ENCODE measurements at regions not wholly inside any gene's neighbourhood (a gene's known extent, or its start where the extent isn't known, plus 50 kb on each side); places are given as distances from the start of the nearest gene placed in this dataset.

DNA sequence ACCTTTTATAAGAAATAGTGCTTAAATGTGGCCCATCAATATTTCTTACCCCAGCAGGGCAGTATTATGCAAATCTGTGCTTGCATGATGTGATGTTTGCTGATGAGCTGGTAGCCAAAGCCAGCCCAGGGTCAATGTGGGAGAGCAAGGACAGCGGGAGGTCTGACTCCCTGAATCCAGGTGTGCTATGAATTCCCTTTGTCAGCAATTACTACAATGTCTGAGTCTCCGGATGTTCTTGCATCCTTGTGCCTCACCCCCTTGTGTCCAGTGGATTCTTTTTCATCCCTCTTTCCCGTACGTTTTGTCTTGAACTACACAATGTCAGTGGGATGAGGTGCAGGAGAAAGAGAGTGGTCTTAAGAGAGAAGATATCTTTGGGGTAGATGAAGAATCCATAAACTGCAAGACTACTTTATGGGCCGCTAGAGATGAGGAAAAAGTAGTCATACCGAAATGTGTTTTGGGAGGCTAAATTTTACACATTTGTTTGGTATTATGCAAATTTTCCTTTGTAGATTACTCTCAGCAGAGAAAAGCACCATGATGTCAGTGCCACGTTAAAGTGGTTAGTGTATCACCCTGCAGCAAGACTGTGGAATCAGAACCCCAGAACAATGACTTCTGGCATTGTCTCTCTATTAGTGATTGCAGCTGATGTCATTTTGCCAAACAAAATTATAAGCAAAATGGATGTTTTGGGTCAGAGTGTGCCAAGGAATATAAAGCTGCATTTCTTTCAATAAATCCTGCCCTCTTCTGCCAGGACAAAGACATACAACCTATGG, 53.5 kb upstream of the TSHZ3 start:
- DNase-seq, result no peak

DNA sequence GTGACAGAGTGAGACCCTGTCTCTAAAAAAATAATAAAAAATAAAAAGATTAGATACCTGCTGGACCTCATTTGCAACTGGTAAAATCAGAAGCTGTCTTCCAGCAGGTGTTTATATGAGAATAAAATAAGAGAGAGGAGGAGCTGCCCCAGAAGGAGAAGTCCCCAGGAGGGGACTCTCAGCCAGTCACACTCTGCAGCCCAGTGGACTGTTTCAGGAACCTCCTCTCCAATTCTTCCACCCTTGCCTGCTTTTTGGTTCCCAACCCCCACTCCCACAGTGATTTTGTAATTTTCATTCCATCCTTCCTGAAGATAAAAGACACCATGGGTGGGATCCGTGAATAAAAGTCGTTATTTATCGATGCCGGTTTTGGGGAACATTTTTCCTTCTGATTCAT, 56.9 kb upstream of the TSHZ3 start:
- no peak for DNase-seq

DNA sequence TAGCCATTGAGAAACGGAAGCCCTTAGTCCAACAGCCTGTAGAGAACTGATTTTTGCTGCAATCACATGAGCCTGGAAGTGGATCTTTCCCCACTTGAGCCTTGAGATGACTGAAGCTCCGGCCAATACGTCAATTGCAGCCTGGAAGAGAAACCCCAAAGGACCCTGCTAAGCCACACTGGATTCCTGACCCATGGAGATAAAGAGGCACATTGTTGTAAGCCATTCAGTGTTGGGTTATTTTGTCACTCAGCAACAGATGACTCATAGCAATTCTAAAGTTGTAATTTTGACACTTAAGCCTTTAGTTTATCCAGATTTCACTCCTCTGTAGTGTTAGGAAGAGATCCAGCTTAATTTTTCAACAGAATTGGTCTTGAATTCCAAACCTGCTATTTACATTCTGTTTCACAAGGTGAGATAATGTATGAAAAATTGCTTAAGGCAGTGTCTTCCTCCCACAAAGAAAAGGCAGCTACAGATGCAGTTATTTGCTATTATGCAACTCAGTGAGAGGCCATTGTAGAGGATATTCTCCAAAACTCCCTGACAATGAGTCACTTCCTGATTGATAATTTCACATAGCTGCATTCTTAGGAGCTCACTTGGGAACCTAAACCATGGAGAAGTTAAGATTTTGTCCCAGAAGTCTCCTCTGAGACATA, 59.4 kb upstream of the TSHZ3 start:
- DNase-seq, result no peak

DNA sequence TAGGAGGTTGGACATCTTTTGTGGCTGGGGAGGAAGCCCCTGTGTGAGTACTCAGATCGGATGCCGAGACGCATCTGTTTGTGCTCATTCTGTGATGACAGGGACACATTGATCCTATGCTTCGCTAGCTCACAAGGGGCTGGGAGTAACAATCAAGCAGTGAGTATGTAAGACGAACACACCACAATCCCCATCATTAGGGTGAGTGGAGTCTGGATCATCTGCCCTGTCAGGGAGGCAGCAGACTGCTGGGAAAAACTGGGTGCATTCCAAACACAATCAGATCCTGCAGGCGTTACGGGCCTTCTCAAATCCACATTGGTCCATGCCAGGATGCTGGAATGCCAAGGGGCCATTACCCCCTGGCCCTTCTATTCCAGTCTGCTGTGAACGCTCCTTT, 64.1 kb upstream of the TSHZ3 start:
- DNase-seq, result no peak

DNA sequence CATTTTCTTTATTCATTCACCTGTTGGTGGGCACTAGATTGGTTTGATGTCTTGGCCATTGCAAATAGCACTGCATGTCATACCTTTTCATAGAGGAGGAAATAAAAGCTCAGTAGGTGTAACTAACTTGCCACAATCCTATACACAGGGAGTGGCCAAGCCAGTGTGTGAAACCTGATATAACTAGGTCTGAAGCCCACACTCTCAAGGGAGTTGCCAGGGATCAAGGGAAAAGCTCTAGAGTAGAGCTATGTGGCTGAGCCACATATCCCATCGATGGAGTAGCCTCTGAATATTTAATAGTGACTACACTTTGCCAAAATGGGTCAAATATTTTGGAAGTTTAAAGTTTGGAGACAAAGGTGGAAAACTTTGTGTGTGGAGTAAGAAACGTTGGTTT, 66.1 kb upstream of the TSHZ3 start:
- no peak for DNase-seq

DNA sequence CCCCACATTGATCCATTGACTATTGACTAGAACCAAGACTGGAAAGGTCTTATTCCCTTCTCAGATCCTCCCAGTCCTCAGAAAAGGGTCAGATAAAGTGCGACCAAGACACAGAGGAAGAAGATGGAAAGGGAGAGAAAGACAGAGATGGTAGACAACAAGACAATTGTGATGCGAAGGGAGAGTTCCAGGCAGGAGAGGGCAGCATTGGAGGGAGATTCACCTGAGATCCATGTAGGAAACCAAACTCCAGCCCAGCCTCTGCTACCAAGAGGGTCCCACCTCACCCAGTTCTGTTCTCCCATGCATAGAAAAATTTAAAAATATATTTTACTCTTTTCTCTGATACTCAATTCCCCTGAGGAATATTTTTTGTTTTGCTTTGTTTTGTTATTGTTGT, 67.3 kb upstream of the TSHZ3 start:
- no peak for DNase-seq

DNA sequence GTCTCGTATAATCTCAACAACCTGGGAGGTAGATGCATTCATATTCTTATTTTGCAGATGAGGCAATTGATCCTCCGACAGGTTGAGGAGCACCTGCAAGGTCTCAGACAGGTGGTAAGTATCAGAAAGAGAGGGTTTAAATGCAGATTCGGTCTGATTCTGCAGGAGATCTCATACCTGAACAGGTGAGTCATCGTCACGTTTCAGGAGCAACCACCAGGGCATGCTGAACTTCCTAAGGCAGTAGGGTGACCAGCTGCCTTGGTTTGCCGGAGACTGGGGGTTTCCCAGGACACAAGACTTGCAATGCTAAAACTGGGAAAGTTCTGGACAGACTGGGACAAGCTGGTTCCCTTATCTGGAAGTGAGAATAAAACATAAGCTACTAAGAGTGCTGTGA, 68.8 kb upstream of the TSHZ3 start:
- DNase-seq, result no peak

DNA sequence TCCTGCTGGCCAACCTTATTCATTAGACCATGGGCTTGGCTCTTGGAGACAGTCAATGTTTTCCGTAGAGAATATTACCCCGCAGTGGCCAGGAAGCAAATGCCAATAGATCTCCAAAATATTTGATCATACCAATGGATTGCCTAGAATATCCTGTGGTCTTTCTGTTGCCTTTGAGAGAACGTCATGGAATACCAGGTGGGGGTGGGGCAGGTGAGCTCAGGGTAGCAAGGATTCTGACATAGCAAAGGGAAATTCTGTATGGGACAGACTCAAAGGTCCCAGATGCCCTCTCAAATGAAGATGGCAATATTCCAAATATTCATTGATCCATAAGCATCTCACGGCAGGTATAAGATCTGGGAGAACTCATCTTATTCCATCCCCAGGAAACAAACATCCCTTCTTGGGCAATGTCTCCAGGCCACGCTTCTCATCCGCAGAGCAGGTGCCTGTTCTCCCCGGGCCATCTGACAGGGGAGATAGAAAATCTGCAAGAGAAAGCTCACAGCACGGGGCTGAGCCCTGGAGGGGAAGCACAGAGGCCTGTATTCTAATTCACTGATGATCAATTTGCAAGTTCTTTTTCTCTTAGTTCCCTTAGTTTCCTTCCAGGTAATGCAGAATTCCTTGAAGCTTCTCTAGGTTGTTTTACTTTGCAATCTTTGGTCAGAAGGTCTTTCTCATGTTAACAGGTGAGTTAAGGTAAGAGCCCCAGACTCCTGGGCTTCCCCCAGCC, 69.6 kb upstream of the TSHZ3 start:
- no peak for DNase-seq

DNA sequence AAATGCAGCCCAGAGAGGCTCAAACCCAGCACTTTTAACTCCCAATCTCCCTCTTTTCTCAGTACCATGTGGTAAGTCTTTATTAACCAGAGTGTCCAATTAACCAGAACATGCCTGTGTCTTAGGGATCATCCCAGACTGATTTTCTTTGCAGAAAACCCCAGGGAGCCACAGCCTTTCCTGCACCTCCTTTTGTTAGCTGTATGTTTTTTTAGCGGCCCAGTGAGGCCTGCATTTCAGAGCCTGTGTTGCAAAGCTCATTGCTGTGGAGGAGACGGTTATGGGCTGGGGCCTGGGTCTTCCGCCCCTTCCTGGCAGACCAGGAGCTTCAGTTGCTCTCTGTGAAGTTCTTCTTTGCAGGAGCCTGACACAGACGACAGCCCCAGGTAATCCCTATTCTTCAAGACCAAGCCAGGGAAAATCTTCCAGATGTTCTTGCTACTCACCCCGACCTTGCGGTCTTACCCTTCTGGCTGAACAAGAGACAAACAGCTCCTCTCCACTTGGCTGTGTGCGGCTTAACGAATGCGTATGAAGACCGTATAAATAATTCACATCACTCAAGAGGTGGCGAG, 70.7 kb upstream of the TSHZ3 start:
- no peak for DNase-seq

DNA sequence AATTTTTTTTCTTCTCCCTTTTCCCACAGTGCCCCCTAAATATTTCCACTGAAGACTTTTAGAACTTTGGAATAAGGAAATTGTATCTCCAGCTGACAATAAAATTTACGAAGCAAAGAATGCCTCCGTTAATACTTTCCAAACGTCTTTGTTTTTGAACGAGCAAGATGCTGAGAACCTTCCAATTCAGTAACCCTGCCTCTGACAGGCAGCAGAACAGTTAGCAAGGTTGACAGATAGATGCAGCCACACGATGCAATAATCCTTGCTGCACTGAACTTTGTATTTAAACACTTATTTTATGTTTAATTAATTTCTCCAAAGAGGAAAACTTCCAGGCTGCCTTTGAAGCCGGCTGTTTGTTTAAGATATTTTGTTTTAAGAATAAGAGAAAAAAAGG, 71.8 kb upstream of the TSHZ3 start:
- no peak for DNase-seq

DNA sequence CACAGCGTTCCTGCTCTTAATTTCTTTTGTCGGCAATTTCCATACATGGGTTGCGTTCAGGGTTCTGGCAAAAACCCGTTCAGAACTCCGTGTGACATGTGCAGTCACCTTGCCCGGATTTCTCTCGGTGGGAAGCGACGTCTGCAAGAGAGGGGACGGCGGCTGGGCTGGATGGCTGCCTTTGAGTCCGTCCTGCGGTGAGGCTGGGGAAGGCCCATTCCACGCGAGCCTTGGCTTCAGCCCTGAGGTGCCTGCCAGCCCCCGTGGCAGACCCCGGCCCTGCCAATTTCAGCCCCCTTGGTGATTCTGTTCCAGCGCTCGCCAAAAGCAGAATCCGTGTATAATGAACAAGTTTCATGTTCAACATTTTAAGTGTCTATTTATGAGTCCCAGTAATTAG, 72.6 kb upstream of the TSHZ3 start:
- no peak for DNase-seq

DNA sequence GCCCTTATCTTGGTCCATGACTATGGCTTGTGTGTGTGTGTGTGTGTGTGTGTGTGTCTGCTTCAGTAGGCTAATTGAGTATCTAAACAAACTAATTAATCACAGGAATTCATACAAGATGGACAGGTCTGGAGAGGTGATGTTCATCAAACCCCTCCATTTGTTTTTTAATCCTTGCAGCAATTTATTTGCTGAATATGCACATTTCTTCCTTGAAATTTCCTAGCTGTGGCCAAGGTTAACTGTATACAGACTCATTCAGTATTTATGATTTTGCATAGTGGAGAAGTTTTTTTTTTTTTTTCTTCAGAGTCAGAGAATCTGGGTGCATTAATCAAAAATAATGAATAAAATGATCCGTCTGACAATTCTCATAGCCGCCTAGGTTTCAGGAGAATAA, 74.7 kb upstream of the TSHZ3 start:
- no peak for DNase-seq

DNA sequence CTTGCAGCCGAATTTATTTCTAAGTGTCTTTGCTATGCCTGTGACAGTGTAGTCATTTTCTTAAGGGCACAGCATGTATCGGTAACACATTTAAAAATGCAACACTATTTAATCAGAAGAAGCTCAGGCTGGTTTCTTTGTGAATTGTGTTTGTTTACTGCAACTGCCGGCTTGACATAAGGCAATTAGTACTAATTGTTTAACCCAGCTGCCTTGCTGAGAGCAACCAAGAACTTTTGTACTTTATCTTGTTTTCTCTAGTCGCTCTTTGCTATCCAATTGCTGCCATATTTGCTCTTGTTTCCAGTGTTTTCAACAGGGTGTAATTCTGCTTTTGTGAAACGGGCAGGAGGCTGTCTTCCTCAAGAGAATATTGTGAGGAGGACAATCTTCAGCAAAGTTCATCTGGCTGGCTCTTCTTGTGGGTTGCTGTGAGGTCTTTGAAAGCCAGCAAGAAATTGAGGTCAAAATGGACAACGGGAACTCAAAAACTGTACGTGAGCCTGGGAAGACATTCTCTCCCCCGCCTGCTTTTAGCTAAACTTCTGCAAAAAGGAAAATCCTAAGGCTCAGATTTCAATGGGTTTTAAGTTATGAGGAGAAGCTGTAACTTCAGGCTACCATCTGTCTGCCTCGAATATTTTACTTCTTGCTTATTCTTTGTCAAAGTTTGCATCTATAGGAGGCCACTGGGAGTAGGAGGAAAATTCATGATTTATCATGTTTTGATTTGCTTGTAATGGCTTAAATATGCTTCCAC, 75.8 kb upstream of the TSHZ3 start:
- DNase-seq, result no peak

DNA sequence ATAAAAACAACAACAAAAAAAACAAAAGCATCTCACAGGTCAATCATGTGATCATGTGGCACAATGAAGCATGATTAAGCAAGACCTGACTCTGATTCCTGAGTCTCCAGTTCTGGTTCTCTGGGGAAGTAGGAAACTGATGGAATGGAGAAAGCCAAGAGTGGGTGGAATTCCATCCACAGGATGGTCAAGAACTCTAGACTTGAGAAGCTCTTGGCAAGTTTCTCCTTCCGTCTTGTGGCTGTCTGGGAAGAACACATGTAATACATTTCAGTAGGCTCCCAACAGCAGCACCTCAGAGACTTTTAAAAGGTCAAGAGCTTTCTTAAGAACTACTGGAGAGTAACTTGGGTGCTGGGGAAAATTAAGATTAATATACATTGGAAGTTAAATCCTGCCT, 78.6 kb upstream of the TSHZ3 start:
- DNase-seq, result no peak

DNA sequence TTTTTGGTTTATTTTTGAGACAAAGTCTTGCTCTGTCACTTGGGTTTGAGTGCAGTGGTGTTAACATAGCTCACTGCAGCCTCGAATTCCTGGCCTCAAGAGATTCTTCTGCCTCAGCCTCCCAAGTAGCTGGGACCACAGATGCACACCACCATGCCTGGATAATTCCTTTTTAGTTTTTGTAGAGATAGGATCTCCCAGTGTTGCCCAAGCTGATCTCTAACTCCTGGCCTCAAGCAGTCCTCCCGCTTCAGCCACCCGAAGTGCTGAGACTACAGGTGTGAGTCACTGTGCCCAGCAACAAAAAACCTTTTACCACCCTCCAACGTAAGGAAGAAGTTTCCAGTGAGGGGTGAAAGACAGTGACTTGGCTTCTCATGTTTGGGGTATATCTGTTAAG, 81.1 kb upstream of the TSHZ3 start:
- DNase-seq, result no peak

DNA sequence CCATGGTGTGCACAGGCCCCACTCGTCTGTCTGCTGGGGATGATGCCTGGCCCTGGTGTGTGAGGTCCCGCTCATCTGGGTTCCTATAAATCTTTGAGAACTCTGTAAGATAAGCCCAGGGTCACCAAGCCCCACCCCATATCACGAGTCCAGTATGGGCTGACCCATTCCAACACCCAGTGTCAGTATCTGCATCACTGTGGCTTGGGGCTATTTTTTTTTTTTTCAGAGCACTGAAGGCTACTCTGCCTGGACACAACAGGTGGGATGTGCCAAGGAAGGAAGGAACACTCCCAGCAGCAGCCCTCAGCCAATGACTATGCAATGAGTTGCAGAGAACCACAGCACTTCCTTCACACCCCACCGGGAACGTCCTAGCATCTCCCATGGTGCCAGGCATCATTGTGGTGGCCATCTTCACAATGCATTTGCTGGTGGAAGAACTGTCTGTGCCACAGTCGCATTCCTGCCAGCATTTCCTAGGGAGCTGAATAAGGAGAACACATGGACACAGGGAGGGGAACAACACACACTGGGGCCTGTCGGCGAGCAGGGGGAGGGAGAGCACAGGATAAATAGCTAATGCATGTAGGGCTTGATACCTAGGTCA, 83.1 kb upstream of the TSHZ3 start:
- DNase-seq, result no peak

DNA sequence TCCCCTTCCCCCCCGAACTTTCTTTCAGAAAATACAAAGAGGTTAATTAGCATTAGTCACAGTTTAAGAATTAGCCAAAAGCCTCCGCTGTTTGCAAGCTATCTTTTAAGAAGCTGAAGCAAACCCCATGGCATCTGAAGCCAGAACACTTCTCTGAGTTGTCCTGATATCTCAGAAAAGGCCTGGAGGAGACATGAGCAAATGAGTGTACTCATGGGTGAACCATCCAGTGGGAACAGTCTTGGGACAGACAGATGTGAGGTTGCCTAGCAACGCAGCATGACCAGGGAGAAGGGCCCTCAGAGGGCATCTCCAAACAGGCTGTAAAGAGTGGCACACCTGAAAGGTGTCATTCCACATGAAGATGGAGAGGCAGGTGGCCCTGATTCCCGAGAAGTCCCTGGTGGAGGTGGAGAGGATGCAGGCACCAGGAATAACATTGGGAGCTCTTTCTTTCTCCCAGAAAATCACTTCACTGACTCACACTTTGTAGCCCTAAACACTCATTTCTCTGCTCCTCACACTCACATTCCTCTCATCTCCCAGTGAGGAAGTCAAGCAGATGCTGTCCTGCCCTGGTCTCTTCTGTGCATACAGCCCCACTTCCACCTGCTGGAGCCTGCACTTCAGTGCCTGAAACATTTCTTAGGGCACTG, 87.0 kb upstream of the TSHZ3 start:
- no peak for DNase-seq

DNA sequence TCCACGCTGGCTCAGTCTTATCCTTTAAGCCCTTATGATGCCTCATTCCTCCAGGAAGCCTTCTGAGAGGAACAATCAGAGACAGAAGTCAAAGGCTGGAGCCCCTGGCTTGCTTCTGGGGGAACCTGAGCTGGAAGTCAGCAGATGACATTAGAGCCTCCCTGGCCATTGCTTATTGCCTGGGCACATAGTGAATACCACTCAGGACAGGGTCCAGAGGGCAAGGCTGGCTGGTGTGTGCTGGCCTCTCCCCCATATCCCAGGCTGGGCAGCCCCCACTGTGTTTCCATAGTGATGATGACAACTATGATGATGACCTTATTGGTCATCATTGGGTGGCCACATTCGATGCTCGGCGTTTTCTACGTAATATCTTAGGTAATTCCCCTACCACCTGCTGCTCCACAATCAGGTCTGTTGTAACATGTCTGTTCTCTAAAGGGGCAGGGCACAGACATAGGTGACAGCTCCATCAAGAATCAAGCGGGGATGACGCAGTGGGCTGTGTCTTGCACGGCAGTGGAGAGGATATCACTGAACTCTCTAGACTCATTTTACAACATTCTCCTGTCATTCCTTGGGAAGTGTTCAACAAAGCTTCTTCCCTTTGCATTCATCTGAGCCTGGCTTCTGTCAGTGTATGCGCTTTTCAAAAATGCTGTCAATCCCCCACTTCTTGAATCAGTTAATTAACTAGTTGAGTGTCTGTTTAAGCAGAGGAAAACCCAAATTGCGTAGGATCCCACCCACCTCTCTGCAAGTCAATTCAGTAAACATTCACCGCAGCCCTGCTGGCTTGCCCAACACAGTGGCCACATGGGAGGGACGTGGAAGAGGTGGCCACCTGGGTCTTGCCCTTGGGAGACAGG, 89.4 kb upstream of the TSHZ3 start:
- no peak for DNase-seq

DNA sequence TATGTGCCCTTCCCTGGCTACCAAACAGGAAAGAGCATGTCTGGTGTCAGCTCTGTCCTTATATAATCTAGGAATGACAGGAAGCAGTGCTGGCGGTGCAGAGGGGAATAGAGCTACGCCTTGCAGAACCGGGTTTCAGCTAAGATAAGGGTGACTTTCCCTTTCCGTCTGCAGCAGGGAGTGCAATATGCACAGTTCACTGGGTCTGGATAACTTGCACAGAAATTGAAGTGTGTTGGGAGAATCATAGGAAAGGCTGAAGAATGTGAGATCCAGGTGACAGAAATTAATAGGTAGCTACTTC, 90.0 kb upstream of the TSHZ3 start:
- no peak for DNase-seq

DNA sequence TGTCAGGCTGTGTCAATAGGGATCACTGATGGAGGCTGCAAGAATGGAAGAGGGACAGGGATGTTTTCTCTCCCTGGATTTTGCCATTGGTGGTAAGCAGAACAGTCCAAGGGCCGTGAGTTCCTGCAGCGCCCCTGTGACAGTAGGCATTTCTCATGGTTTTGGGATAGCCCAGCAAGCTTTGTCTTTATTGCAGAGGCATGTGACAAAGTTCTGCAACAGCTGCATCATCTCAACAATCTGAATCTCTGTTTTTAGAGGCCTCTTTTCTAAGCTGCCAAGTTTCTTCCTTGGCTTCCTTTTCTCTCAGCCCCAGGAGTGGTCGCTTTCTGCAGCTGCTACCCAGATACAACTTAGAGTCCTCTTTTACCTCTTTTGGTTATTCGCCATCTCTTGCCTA, 95.7 kb upstream of the TSHZ3 start:
- no peak for DNase-seq

DNA sequence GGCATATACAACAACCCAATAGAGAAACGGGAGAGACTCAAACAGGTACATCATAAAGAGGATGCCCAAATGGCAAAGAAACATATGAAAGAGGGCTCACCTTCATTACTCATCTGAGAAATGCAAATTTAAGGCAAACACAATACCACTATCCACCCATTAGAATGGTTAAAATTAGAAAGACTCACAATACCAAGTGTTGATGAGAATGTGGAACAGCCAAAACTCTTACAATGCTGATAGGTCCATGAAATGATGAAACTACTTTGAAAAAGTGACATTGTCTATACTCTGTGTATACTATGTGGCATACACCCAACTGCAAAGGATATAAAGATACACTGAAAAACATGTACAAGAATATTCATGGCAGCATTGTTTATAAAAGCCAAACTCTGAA, 96.2 kb upstream of the TSHZ3 start:
- no peak for DNase-seq
